Mucosa of rectum (tissue), 2 donors: ENCODE measurements at regions not wholly inside any gene's neighbourhood (a gene's known extent, or its start where the extent isn't known, plus 50 kb on each side); places are given as distances from the start of the nearest gene placed in this dataset.

Experiments used
- H3K27ac ChIP-seq, 2 donors: one replicate each; pipeline ENCODE4 v1.7.0; 2013; ENCODE audit warnings: inconsistent platforms in 2 of 2, low read depth in 2 of 2, low read length in 2 of 2
- H3K27me3 ChIP-seq, 2 donors: one replicate each; pipeline ENCODE4 v1.7.0; 2013; ENCODE audit warnings: low read length in 2 of 2; ENCODE audit not compliant: control insufficient read depth in 2 of 2, insufficient read depth in 2 of 2
- H3K36me3 ChIP-seq, 2 donors: one replicate each; pipeline ENCODE4 v1.7.0; 2013; ENCODE audit warnings: low read length in 2 of 2; ENCODE audit not compliant: control insufficient read depth in 2 of 2, insufficient read depth in 2 of 2
- H3K4me1 ChIP-seq, 2 donors: one replicate each; pipeline ENCODE4 v1.7.0; 2013; ENCODE audit warnings: low read length in 2 of 2, mild to moderate bottlenecking in 1 of 2; ENCODE audit not compliant: control insufficient read depth in 2 of 2, insufficient read depth in 2 of 2
- H3K4me3 ChIP-seq, 2 donors: one replicate each; pipeline ENCODE4 v1.7.0; 2013; ENCODE audit warnings: low read length in 2 of 2
- H3K9ac ChIP-seq, 2 donors: one replicate each; pipeline ENCODE4 v1.7.0; 2013; ENCODE audit warnings: low read length in 2 of 2, low read depth in 1 of 2, mild to moderate bottlenecking in 1 of 2
- H3K9me3 ChIP-seq, 2 donors: one replicate each; pipeline ENCODE4 v1.7.0; 2013; ENCODE audit warnings: low read length in 2 of 2; ENCODE audit not compliant: control insufficient read depth in 2 of 2
- donor health status: healthy.
- donor health status: Normal muscosa, but diverticular disease.

GRCh38 chr10:65534771-65535170 is 1391.1 kb upstream of the LRRTM3 start:
- H3K4me3 ChIP-seq: no peak overlapping the region
- H3K27me3 ChIP-seq: no peaks in the 10 kb centered on the region
- no peak overlapping the region for H3K9ac ChIP-seq
- H3K36me3 ChIP-seq: no peaks in the 10 kb centered on the region
- H3K9me3 ChIP-seq: no peaks in the 10 kb centered on the region
- no peaks in the 10 kb centered on the region for H3K4me1 ChIP-seq
- H3K27ac ChIP-seq: no peak overlapping the region

- H3K4me1 ChIP-seq: no peaks in the 10 kb centered on the region
- no peaks in the 10 kb centered on the region for H3K36me3 ChIP-seq
- H3K27me3 ChIP-seq: no peaks in the 10 kb centered on the region
- no peak overlapping the region for H3K27ac ChIP-seq
- H3K4me3 ChIP-seq: no peak overlapping the region
- no peaks in the 10 kb centered on the region for H3K9me3 ChIP-seq
- H3K9ac ChIP-seq: no peak overlapping the region
These were observed 1381.1 kb upstream of the LRRTM3 start for GRCh38 chr10:65544756-65545155.

GRCh38 chr10:65548001-65548400 is 1377.8 kb upstream of the LRRTM3 start:
- Histone ChIP-seq H3K4me3 (no peak overlapping the region), H3K27me3 (no peaks in the 10 kb centered on the region), H3K9ac (no peak overlapping the region), H3K27ac (no peak overlapping the region), H3K9me3 (no peaks in the 10 kb centered on the region), H3K36me3 (no peaks in the 10 kb centered on the region), H3K4me1 (no peaks in the 10 kb centered on the region)

GRCh38 chr10:65550761-65551160 is 1375.1 kb upstream of the LRRTM3 start:
- Histone ChIP-seq H3K4me1 (no peaks in the 10 kb centered on the region), H3K27me3 (no peaks in the 10 kb centered on the region), H3K36me3 (no peaks in the 10 kb centered on the region), H3K27ac (no peak overlapping the region), H3K4me3 (no peak overlapping the region), H3K9ac (no peak overlapping the region), H3K9me3 (no peaks in the 10 kb centered on the region)

GRCh38 chr10:65555192-65555591 is 1370.6 kb upstream of the LRRTM3 start:
- no peak overlapping the region for H3K9ac ChIP-seq
- no peak overlapping the region for H3K27ac ChIP-seq
- no peaks in the 10 kb centered on the region for H3K4me1 ChIP-seq
- H3K9me3 ChIP-seq: no peaks in the 10 kb centered on the region
- H3K27me3 ChIP-seq: no peaks in the 10 kb centered on the region
- H3K4me3 ChIP-seq: no peak overlapping the region
- no peaks in the 10 kb centered on the region for H3K36me3 ChIP-seq

- Histone ChIP-seq H3K27me3 (no peaks in the 10 kb centered on the region), H3K4me1 (no peaks in the 10 kb centered on the region)
These were observed 1369.8 kb upstream of the LRRTM3 start for GRCh38 chr10:65556006-65556405.

GRCh38 chr10:65559369-65559768 is 1366.5 kb upstream of the LRRTM3 start:
- H3K36me3 ChIP-seq: no peaks in the 10 kb centered on the region
- H3K4me1 ChIP-seq: no peaks in the 10 kb centered on the region
- H3K27me3 ChIP-seq: no peaks in the 10 kb centered on the region
- no peak overlapping the region for H3K27ac ChIP-seq
- no peak overlapping the region for H3K9ac ChIP-seq
- no peaks in the 10 kb centered on the region for H3K9me3 ChIP-seq
- no peak overlapping the region for H3K4me3 ChIP-seq

More at GRCh38 chr10:65556006-65556405, 1369.8 kb upstream of the LRRTM3 start:
- Histone ChIP-seq H3K4me3 (no peak overlapping the region), H3K27ac (no peak overlapping the region), H3K36me3 (no peaks in the 10 kb centered on the region), H3K9me3 (no peaks in the 10 kb centered on the region), H3K9ac (no peak overlapping the region)

GRCh38 chr10:65565246-65565645 is 1360.6 kb upstream of the LRRTM3 start:
- no peaks in the 10 kb centered on the region for H3K4me1 ChIP-seq
- H3K4me3 ChIP-seq: no peak overlapping the region
- H3K27me3 ChIP-seq: no peaks in the 10 kb centered on the region
- H3K9me3 ChIP-seq: no peaks in the 10 kb centered on the region
- H3K9ac ChIP-seq: no peak overlapping the region
- no peaks in the 10 kb centered on the region for H3K36me3 ChIP-seq
- H3K27ac ChIP-seq: no peak overlapping the region

GRCh38 chr10:65566906-65567305 is 1358.9 kb upstream of the LRRTM3 start:
- H3K4me3 ChIP-seq: no peak overlapping the region
- H3K4me1 ChIP-seq: peaks cover 0 to 2% of the 10 kb centered on the region in 2 donors
- no peaks in the 10 kb centered on the region for H3K27me3 ChIP-seq
- no peak overlapping the region for H3K9ac ChIP-seq
- no peak overlapping the region for H3K27ac ChIP-seq
- no peaks in the 10 kb centered on the region for H3K36me3 ChIP-seq
- no peaks in the 10 kb centered on the region for H3K9me3 ChIP-seq

- peaks cover 0 to 2% of the 10 kb centered on the region in 2 donors for H3K4me1 ChIP-seq
- no peaks in the 10 kb centered on the region for H3K27me3 ChIP-seq
- no peaks in the 10 kb centered on the region for H3K36me3 ChIP-seq
- H3K27ac ChIP-seq: peak overlapping the region; percentile 1 to 4
- H3K9ac ChIP-seq: peak overlapping the region; percentile 42 to 69
- H3K9me3 ChIP-seq: no peaks in the 10 kb centered on the region
- H3K4me3 ChIP-seq: peak overlapping the region; percentile 72 to 74
These were observed 1355.5 kb upstream of the LRRTM3 start for GRCh38 chr10:65570143-65571010.
